NCI-H1105 treated with DMSO at 0.1 percent for 48 hours (cell line): ENCODE measurements at regions not wholly inside any gene's neighbourhood (a gene's known extent, or its start where the extent isn't known, plus 50 kb on each side); places are given as distances from the start of the nearest gene placed in this dataset.

Source experiments
- DNase-seq: peaks from one replicate; lab custom pipeline; 2025; lab: John Stamatoyannopoulos, UW

- DNase-seq, result no peak
These were observed 526.0 kb upstream of the B3GALT2 start for GRCh38 chr1:193712392-193712791.

GRCh38 chr1:193709607-193710006, 523.2 kb upstream of the B3GALT2 start:
- DNase-seq, result no peak

- DNase-seq, result no peak
These were observed 521.0 kb upstream of the B3GALT2 start for GRCh38 chr1:193707271-193708021.

GRCh38 chr1:193706766-193707165, 520.4 kb upstream of the B3GALT2 start:
- DNase-seq, result no peak

GRCh38 chr1:193705554-193705981, 519.2 kb upstream of the B3GALT2 start:
- no peak for DNase-seq

GRCh38 chr1:193703655-193704054, 517.2 kb upstream of the B3GALT2 start:
- no peak for DNase-seq

- no peak for DNase-seq
These were observed 516.7 kb upstream of the B3GALT2 start for GRCh38 chr1:193703121-193703520.

GRCh38 chr1:193701759-193702158, 515.3 kb upstream of the B3GALT2 start:
- no peak for DNase-seq

- no peak for DNase-seq
These were observed 514.4 kb upstream of the B3GALT2 start for GRCh38 chr1:193700710-193701355.

- no peak for DNase-seq
These were observed 512.8 kb upstream of the B3GALT2 start for GRCh38 chr1:193699261-193699660.

- no peak for DNase-seq
These were observed 511.4 kb upstream of the B3GALT2 start for GRCh38 chr1:193697776-193698175.

GRCh38 chr1:193697115-193697762, 510.8 kb upstream of the B3GALT2 start:
- no peak for DNase-seq

- DNase-seq, result no peak
These were observed 508.3 kb upstream of the B3GALT2 start for GRCh38 chr1:193694741-193695140.

GRCh38 chr1:193685986-193686385, 499.6 kb upstream of the B3GALT2 start:
- no peak for DNase-seq

GRCh38 chr1:193681422-193681821, 495.0 kb upstream of the B3GALT2 start:
- DNase-seq, result no peak

- no peak for DNase-seq
These were observed 494.5 kb upstream of the B3GALT2 start for GRCh38 chr1:193680924-193681316.

- DNase-seq, result no peak
These were observed 494.0 kb upstream of the B3GALT2 start for GRCh38 chr1:193680247-193680923.

GRCh38 chr1:193677874-193678273, 491.5 kb upstream of the B3GALT2 start:
- DNase-seq, result no peak

GRCh38 chr1:193676996-193677549, 490.7 kb upstream of the B3GALT2 start:
- no peak for DNase-seq

- no peak for DNase-seq
These were observed 488.0 kb upstream of the B3GALT2 start for GRCh38 chr1:193674292-193674944.

- DNase-seq, result no peak
These were observed 480.2 kb upstream of the B3GALT2 start for GRCh38 chr1:193666485-193667083.
